ENCODE measurements at regions not wholly inside any gene's neighbourhood (a gene's known extent, or its start where the extent isn't known, plus 50 kb on each side); places are given as distances from the start of the nearest gene placed in this dataset.
A peak's percentile ranks its signal among the peaks of the same experiment; 100 is the strongest.

- no peaks in the 10 kb centered on the region for H3K36me3 ChIP-seq (ENCODE audit: control insufficient read depth, insufficient read depth, low read length)
- DNase-seq (ENCODE audit: extremely low read depth in 1 of 4, low spot score in 3 of 4) (peak; percentile 22 to 74 (median 39)), FAIRE-seq (peak; percentile 55), ATAC-seq (peak; percentile 88)
- no peak overlapping the region for H3K27ac ChIP-seq (ENCODE audit: extremely low read depth, low read depth, low read length)
- in situ Hi-C loops (cut with MboI), result no loop called here
- intact Hi-C loops (cut with micrococcal nuclease), result no loop called here
- no peaks in the 10 kb centered on the region for H3K9me1 ChIP-seq (ENCODE audit: control insufficient read depth, insufficient read depth, low read length)
- no TSS peak for BruUV-seq (replicated peaks)
- WGBS (ENCODE audit: insufficient coverage, low coverage, missing lambda C conversion rate), result 20% methylated on average over 2 of the region's 5 CpGs
- H3K4me1 ChIP-seq (replicated peaks in 1 of 2; ENCODE audit: control insufficient read depth in 2 of 2, insufficient read depth in 2 of 2, low read length in 2 of 2), result peaks cover 14 to 54% of the 10 kb centered on the region in 2 experiments; a peak in 4 of 5 replicates
- no peaks in the 10 kb centered on the region for H3K27me3 ChIP-seq (ENCODE audit: control insufficient read depth in 2 of 2, insufficient read depth in 2 of 2, low read length in 2 of 2)
- H3K4me3 ChIP-seq, result no peak overlapping the region
- H3K9me3 ChIP-seq (replicated peaks; ENCODE audit: control insufficient read depth, insufficient read depth, low read depth, low read length), result no peaks in the 10 kb centered on the region
- H3K4me2 ChIP-seq (ENCODE audit: insufficient read depth, low read length), result peak overlapping the region; percentile 1; the same call in 1 of the 2 replicates
- no peaks in the 10 kb centered on the region for H3K79me2 ChIP-seq (ENCODE audit: control insufficient read depth, insufficient read depth, low read length)
- H4K20me1 ChIP-seq (replicated peaks; ENCODE audit: control insufficient read depth, insufficient read depth, low read length), result no peaks in the 10 kb centered on the region
- ChIA-PET CTCF (ENCODE audit: low intra/inter-chr PET ratio) (no interaction called here), POLR2A (no interaction called here)
- H2AFZ ChIP-seq (ENCODE audit: low read depth, low read length), result peak overlapping the region; percentile 54
- H3K9ac ChIP-seq (ENCODE audit: insufficient read depth in 1 of 2, low read depth in 2 of 2, low read length in 2 of 2), result no peak overlapping the region
- TF ChIP-seq RCOR1 (IDR thresholded peaks at IDR 0.05; ENCODE audit: borderline replicate concordance in 1 of 2, low read depth in 2 of 2, low read length in 2 of 2) (peak in 1 of 2 experiments; percentile 54; a peak in 1 of 4 replicates), PRDM10 (IDR thresholded peaks at IDR 0.05; ENCODE audit: partially characterized antibody) (peak; percentile 10), MTA3 (IDR thresholded peaks at IDR 0.05; ENCODE audit: borderline replicate concordance) (no peak), HINFP (tag; conservative IDR thresholded peaks at IDR 0.05; ENCODE audit: low read depth) (no peak), NR2C1 (IDR thresholded peaks at IDR 0.05) (no peak), NR2C1 (tag; IDR thresholded peaks at IDR 0.05) (no peak), CEBPG (CRISPR knock-in tag; IDR thresholded peaks at IDR 0.05) (peak; percentile 57), CEBPG (tag; conservative IDR thresholded peaks at IDR 0.05 in 1 of 2, IDR thresholded peaks at IDR 0.05 in 1 of 2) (peak in 1 of 2 experiments; percentile 60; a peak in 1 of 4 replicates), CBX5 (IDR thresholded peaks at IDR 0.05; ENCODE audit: borderline replicate concordance, low read depth) (no peak), JUND (IDR thresholded peaks at IDR 0.05; ENCODE audit: borderline replicate concordance, low read depth, low read length) (peak; percentile 29; the same call in 1 of the 2 replicates), JUND (tag; IDR thresholded peaks at IDR 0.05; ENCODE audit: borderline replicate concordance, low read depth, low read length) (peak; percentile 9; the same call in 1 of the 3 replicates), MLLT1 (IDR thresholded peaks at IDR 0.05) (peak in 1 of 2 experiments; percentile 72; a peak in 2 of 4 replicates), CEBPB (tag; IDR thresholded peaks at IDR 0.05) (peak; percentile 80), DPF2 (IDR thresholded peaks at IDR 0.05) (peak; percentile 58), ATF1 (CRISPR knock-in tag; IDR thresholded peaks at IDR 0.05) (no peak), ATF1 (tag; IDR thresholded peaks at IDR 0.05) (0 out of 2 replicates have a peak, but pooled peaks have one; percentile 18)
These were observed 61.8 kb downstream of the CTSL start for GRCh38 chr9:87787735-87788134.
